ENCODE measurements at regions not wholly inside any gene's neighbourhood (a gene's known extent, or its start where the extent isn't known, plus 50 kb on each side); places are given as distances from the start of the nearest gene placed in this dataset.

GRCh38 chr15:95416576-95416975 lies 913.9 kb upstream of the NR2F2 start:
- no peak for DNase-seq

- DNase-seq = no peak
Observed at GRCh38 chr15:95417761-95418160, 912.7 kb upstream of the NR2F2 start.

DNA sequence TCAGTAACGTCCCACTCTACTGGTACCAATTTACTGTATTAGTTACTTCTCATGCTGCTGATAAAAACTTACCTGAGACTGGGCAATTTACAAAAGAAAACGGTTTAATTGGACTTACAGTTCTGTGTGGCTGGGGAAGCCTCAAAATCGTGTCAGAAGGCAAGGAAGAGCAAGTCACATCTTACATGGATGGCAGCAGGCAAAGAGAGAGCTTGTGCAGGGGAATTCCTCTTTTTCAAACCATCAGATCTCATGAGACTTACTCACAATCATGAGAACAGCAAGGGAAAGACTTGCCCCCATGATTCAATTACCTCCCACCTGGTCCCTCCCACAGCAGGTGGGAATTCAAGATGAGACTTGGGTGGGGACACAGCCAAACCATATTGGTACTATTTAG lies 908.2 kb upstream of the NR2F2 start:
- DNase-seq = no peak

GRCh38 chr15:95425859-95426258 lies 904.6 kb upstream of the NR2F2 start:
- DNase-seq = no peak

GRCh38 chr15:95429345-95429744 lies 901.2 kb upstream of the NR2F2 start:
- DNase-seq = no peak

DNA sequence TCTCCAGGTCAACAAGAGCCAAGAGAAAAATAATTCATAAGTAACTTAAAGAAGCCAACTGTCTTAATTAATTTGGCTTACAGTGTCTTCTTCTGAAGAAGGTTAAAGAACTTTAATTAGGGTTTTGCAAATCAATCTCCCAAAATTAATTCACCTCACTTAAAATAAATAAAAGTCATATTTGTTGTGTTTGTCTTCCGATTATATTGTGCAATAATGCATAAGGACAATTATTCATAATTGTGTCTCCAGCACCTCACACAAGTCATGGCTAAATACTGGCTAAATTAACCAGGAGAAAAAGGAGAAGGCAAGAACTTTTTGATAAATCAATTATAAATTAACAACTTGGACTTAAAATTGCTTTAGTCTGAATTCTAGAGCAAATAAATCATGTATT lies 899.0 kb upstream of the NR2F2 start:
- no peak for DNase-seq

- no peak for DNase-seq
Observed at GRCh38 chr15:95432878-95433405, 897.6 kb upstream of the NR2F2 start.

DNA sequence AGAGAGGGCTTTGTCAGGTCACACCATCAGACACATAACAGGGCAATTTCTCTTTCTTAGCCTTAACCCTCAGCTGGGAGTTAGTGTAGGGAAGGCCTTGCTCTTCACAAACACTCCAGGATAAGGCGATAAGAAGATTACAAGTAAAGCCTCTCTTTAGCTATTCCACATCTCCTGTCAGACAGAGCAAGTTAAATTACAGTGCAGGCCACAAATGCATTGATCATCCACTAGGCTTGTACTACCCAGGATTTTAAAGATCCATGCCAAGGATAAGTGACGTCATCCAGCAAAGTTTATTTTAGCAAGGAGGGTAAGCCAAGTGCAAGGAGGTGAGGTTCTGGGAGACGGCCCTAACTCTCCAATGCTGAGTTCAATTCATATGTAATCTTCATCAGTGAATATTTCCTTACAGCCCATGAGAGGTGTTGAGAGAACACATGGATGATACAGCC lies 890.6 kb upstream of the NR2F2 start:
- peak; percentile 22 for DNase-seq

GRCh38 chr15:95440712-95441111 lies 889.8 kb upstream of the NR2F2 start:
- DNase-seq = no peak

- DNase-seq = no peak
Observed at GRCh38 chr15:95442107-95442719, 888.3 kb upstream of the NR2F2 start.

GRCh38 chr15:95444860-95445259 lies 885.6 kb upstream of the NR2F2 start:
- no peak for DNase-seq

- DNase-seq = no peak
Observed at GRCh38 chr15:95446854-95447253, 883.6 kb upstream of the NR2F2 start.

DNA sequence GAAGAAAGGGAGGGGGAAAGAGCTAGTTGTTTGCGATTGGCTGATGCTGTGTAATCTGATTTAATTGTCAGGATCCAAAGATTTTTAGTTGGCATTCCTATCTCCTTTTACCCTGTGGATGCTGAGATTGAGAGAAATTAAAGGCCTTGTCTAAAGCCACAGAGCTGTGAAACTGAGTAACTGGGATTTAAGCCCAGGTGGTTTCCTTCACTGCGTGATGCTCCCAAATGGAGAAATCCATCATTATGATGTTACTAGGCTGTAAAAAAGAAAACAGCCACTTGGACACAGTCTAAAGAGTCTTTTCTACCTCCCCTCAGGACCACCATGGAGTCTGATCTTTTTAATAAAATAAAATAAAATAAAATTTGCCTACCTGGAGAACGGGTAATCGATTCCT lies 883.0 kb upstream of the NR2F2 start:
- no peak for DNase-seq

DNA sequence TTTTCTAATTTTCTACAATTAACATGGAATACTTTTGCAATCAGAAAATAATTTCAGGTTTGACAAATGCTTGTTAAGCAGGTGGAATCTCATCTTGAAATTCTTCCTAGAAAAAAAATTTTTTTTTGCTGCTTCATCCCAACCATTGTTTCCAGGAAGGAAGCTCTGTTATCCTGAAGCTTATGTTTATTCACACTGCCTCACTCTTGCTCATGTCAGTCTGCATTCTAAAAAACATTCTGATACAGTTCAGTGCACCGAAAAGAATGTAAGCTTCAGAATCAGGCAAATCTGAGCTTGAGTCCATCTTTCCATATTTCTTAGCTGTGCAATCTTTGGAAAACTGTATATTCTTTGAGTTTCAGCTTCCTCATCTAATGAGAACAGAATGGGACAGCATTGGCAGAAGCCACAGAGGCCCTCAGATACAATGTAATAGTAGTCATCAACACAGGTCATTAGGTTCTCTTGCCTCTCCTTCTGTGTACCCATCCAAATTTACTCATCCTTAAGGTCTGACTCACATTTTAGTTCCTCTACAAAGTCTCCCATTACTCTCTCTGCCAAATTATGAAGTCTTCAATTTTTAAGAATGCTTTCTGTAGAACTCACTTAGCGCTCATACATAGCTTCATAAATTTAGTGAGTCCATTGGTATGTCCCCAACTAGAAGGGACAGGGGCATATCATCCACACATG lies 881.8 kb upstream of the NR2F2 start:
- DNase-seq = no peak

DNA sequence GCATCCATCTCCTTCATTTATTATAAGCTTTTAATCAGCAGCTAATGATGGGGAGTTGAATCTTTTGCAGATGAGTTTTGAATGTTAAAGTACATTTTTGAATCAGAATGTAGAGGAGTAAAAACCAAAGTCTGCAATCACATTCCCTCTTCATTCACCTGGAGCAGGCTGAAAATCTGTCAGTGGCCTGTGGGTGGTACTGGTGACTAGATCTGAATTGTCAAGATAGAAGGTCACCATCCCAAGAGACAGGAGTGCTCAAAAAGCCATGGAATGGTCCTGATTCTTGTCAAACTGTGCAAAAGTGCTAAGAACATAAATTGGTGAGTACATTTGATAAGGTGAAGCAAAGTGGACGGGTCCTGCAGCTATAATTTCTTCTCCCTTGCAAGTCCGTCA lies 881.3 kb upstream of the NR2F2 start:
- no peak for DNase-seq

DNA sequence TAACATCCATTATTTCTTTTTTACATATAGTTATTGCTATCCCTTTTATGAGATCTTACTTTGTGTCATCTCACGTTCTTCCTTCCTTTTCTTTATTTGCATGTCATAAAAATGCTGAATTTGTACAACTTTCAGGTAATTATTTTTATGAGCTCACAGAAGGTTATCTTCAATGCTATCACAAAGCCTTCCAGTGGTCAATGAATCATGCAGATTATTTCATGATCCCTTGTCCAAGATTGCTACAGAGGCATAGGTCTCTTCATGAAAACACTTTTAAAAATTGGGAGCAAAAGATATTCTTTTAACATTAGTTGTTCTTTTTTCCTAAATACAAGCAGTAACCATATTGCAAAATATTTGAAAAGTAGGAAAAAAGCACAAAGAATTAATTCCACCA lies 880.1 kb upstream of the NR2F2 start:
- DNase-seq = no peak

DNA sequence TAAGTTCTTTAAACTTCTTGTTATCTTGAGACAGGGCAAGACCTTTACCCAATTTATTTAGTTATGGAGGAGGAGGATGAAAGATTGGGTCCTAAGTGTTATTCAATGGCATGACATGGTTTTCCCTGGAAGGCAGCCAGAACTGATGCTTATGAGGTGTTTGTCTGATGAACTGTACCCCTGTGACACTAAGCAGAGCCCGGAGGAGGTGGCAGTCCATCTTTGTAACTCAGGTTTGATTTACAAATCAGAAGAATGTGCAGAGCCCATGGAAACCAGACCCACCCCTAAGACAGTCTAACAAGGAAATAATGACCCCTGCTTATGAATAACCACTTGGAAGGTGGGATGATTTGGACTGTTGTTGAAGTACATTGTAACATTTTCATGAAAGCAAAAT lies 878.6 kb upstream of the NR2F2 start:
- no peak for DNase-seq

GRCh38 chr15:95454403-95455262 lies 875.9 kb upstream of the NR2F2 start:
- peak; percentile 29 for DNase-seq

GRCh38 chr15:95457520-95457919 lies 873.0 kb upstream of the NR2F2 start:
- DNase-seq = no peak

DNA sequence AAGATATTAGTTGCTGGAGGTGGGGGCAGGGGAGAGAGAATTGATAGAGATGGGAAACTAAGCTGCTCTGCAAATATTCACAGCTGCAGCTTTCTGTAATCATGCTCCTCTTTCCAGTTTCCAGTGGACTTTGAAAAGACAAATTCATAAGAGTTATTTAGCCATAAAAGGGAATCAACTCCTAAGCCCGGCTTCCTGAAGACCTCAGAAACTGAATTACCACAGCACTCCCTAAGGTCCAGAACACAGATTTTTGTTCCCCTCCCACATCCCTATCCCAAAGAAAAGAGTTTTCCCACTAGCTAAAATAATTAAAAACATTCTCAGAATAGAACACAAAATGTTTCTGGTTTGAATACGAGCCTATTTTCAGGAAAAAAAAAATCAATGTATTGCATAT lies 871.8 kb upstream of the NR2F2 start:
- DNase-seq = no peak

GRCh38 chr15:95459273-95459672 lies 871.2 kb upstream of the NR2F2 start:
- DNase-seq = no peak

DNA sequence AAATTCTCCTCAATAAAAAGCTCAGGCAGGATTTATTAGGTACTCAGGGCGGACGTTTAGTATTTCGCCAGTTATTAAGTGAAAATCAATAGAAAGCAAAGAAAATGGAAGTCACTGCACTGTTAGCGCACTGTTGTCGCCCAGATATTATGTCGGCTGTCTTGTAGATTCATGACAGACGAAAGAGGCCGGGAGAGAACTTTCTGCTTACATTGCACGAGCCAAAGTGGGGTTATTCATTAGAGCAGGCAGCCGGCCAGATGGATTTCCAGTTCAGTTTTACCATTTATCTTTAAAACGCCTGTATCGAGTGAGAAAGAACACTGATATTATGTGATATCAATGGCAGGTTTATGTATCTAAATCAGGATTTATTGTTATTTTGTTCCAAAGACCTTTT lies 866.0 kb upstream of the NR2F2 start:
- DNase-seq = no peak

GRCh38 chr15:95468820-95469219 lies 861.7 kb upstream of the NR2F2 start:
- no peak for DNase-seq
